NCI-H1417 treated with DMSO at 0.1 percent for 48 hours (cell line): ENCODE measurements at regions not wholly inside any gene's neighbourhood (a gene's known extent, or its start where the extent isn't known, plus 50 kb on each side); places are given as distances from the start of the nearest gene placed in this dataset.

ENCODE experiments used
- DNase-seq: peaks from one replicate; lab custom pipeline; 2025; lab: John Stamatoyannopoulos, UW

GRCh38 chr12:107978201-107978600, 150.9 kb upstream of the WSCD2 start:
- no peak for DNase-seq

GRCh38 chr12:107978641-107979040, 150.4 kb upstream of the WSCD2 start:
- DNase-seq, result no peak

- no peak for DNase-seq
Measured at GRCh38 chr12:107983756-107984472, 145.2 kb upstream of the WSCD2 start.

- DNase-seq, result no peak
Measured at GRCh38 chr12:107984973-107985372, 144.1 kb upstream of the WSCD2 start.

GRCh38 chr12:107986183-107986582, 142.9 kb upstream of the WSCD2 start:
- DNase-seq, result no peak

- DNase-seq, result no peak
Measured at GRCh38 chr12:107990325-107990724, 138.8 kb upstream of the WSCD2 start.

GRCh38 chr12:107992029-107992428, 137.1 kb upstream of the WSCD2 start:
- no peak for DNase-seq

- no peak for DNase-seq
Measured at GRCh38 chr12:107992870-107993451, 136.1 kb upstream of the WSCD2 start.

GRCh38 chr12:107998863-107999262, 130.2 kb upstream of the WSCD2 start:
- DNase-seq, result no peak

- DNase-seq, result no peak
Measured at GRCh38 chr12:108000111-108000510, 129.0 kb upstream of the WSCD2 start.

GRCh38 chr12:108004319-108004718, 124.8 kb upstream of the WSCD2 start:
- DNase-seq, result no peak

GRCh38 chr12:108008163-108008905, 120.8 kb upstream of the WSCD2 start:
- no peak for DNase-seq

- no peak for DNase-seq
Measured at GRCh38 chr12:108009442-108010070, 119.5 kb upstream of the WSCD2 start.

- DNase-seq, result no peak
Measured at GRCh38 chr12:108016022-108016564, 113.0 kb upstream of the WSCD2 start.

- no peak for DNase-seq
Measured at GRCh38 chr12:108017472-108018057, 111.5 kb upstream of the WSCD2 start.

- no peak for DNase-seq
Measured at GRCh38 chr12:108019862-108020261, 109.2 kb upstream of the WSCD2 start.

GRCh38 chr12:108021141-108021540, 107.9 kb upstream of the WSCD2 start:
- DNase-seq, result no peak

GRCh38 chr12:108021949-108022522, 107.1 kb upstream of the WSCD2 start:
- no peak for DNase-seq

GRCh38 chr12:108029051-108029835, 99.8 kb upstream of the WSCD2 start:
- no peak for DNase-seq

- DNase-seq, result no peak
Measured at GRCh38 chr12:108033090-108033489, 96.0 kb upstream of the WSCD2 start.

- no peak for DNase-seq
Measured at GRCh38 chr12:108035372-108035771, 93.7 kb upstream of the WSCD2 start.
